ENCODE measurements at regions not wholly inside any gene's neighbourhood (a gene's known extent, or its start where the extent isn't known, plus 50 kb on each side); places are given as distances from the start of the nearest gene placed in this dataset.
"Not testable (repeated sequence)": the region's sequence is repeated elsewhere in the genome, so short reads cannot be mapped to it uniquely, and the experiment has no call there.

DNA sequence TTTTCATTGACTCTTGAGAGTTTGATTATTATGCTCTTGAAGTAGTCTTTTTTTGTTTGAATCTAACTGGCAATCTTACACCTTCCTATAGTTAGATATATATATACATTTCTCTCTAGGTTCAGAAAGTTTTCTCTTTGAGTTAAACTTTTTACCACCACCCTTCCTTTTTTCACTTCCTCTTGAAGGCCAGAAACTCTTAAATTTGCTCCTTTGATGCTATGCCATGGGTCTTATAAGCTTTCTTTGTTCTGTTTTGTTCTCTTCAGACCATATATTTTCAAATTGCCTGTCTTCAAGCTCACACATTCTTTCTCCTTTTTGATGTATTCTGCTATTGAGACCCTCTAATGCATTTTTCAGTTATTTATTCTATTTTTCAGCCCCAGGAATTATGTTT, 513.5 kb upstream of the CNTN5 start:
- Histone ChIP-seq H3K36me3 (no peaks in the 10 kb centered on the region), H3K4me1 (no peaks in the 10 kb centered on the region), H3K9me3 (peaks cover 0 to 3% of the 10 kb centered on the region in 2 donors), H3K27me3 (no peaks in the 10 kb centered on the region), H3K27ac (no peak overlapping the region), H3K4me3 (no peak overlapping the region)
- in situ Hi-C loops (cut with MboI; ENCODE audit: low pct_ligation_motif_present in 1 of 4, low pct_unique_long_range_greater_than_20kb in 1 of 4, low sequenced_read_pairs in 3 of 4): no loop called here
- no peak for TF ChIP-seq POLR2A (IDR thresholded peaks at IDR 0.05)
- TF ChIP-seq, protein P1, sequence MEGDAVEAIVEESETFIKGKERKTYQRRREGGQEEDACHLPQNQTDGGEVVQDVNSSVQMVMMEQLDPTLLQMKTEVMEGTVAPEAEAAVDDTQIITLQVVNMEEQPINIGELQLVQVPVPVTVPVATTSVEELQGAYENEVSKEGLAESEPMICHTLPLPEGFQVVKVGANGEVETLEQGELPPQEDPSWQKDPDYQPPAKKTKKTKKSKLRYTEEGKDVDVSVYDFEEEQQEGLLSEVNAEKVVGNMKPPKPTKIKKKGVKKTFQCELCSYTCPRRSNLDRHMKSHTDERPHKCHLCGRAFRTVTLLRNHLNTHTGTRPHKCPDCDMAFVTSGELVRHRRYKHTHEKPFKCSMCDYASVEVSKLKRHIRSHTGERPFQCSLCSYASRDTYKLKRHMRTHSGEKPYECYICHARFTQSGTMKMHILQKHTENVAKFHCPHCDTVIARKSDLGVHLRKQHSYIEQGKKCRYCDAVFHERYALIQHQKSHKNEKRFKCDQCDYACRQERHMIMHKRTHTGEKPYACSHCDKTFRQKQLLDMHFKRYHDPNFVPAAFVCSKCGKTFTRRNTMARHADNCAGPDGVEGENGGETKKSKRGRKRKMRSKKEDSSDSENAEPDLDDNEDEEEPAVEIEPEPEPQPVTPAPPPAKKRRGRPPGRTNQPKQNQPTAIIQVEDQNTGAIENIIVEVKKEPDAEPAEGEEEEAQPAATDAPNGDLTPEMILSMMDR (IDR thresholded peaks at IDR 0.05): no peak
- TF ChIP-seq EP300 (IDR thresholded peaks at IDR 0.05; ENCODE audit: low read depth): no peak
- no peak for TF ChIP-seq POLR2AphosphoS5 (IDR thresholded peaks at IDR 0.05)
- intact Hi-C loops (cut with DNase I; ENCODE audit: low total_unique reads): no loop called here
- DNase-seq: no peak

DNA sequence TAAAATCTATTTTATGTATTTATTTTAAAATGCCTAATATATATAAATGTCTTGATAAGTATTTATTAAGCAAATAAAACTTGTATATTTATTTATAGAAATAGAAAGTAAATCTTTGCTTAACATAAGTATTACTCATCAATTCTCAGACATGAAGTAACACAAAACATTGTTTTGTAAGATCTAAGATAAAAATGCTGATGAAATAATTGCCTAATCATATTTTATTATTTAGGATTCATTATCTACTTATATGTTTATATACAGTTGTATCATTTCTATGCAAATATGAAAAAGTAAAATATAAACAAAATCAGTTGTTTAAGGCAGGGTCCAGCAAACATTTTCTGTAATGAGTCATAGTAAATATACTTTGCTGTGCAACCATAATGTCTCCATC, 507.8 kb upstream of the CNTN5 start:
- no peaks in the 10 kb centered on the region for H3K36me3 ChIP-seq
- H3K27ac ChIP-seq: no peak overlapping the region
- no peaks in the 10 kb centered on the region for H3K27me3 ChIP-seq
- TF ChIP-seq POLR2AphosphoS5 (IDR thresholded peaks at IDR 0.05) (no peak), POLR2A (IDR thresholded peaks at IDR 0.05) (no peak), EP300 (IDR thresholded peaks at IDR 0.05; ENCODE audit: low read depth) (no peak)
- TF ChIP-seq, protein P1 (IDR thresholded peaks at IDR 0.05): no peak
- DNase-seq: no peak
- peaks cover 0 to 4% of the 10 kb centered on the region in 2 donors for H3K9me3 ChIP-seq
- no peaks in the 10 kb centered on the region for H3K4me1 ChIP-seq
- in situ Hi-C loops (cut with MboI; ENCODE audit: low pct_ligation_motif_present in 1 of 4, low pct_unique_long_range_greater_than_20kb in 1 of 4, low sequenced_read_pairs in 3 of 4) (no loop called here), intact Hi-C loops (cut with DNase I; ENCODE audit: low total_unique reads) (loop anchor here (5.0 kb wide), 1 partner anchor 1134 kb away; no protein-coding TSS in a partner anchor)
- no peak overlapping the region for H3K4me3 ChIP-seq

DNA sequence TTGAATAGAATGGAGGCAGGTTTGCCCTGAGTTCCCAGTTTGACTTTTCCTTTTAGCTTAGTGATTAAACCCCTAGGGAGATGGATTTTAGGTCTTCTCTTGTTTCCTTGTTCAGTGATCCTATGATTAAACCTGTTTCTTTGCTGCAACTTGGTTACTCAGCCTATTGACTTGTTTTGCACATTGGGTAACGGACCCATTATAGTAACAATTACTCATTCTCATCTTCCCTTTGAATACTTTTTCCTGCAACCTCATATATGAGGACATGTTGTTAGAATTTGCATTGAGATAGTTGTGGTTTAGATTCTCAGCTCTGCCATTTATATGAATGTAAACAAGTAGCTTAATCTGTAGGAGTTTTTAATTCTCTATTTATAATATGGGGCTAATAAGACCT, 489.2 kb upstream of the CNTN5 start:
- TF ChIP-seq, protein P1 (IDR thresholded peaks at IDR 0.05): no peak
- no peak for TF ChIP-seq EP300 (IDR thresholded peaks at IDR 0.05; ENCODE audit: low read depth)
- no peak for TF ChIP-seq POLR2AphosphoS5 (IDR thresholded peaks at IDR 0.05)
- TF ChIP-seq POLR2A (IDR thresholded peaks at IDR 0.05): no peak
- H3K9me3 ChIP-seq: no peaks in the 10 kb centered on the region
- in situ Hi-C loops (cut with MboI; ENCODE audit: low pct_ligation_motif_present in 1 of 4, low pct_unique_long_range_greater_than_20kb in 1 of 4, low sequenced_read_pairs in 3 of 4): no loop called here
- intact Hi-C loops (cut with DNase I; ENCODE audit: low total_unique reads): no loop called here
- no peaks in the 10 kb centered on the region for H3K4me1 ChIP-seq
- no peak overlapping the region for H3K4me3 ChIP-seq
- WGBS, 2 donors (ENCODE audit: low coverage in 1 of 2): 50 to 73% methylated on average over 1 of the region's 1 CpG
- no peak overlapping the region for H3K27ac ChIP-seq
- H3K36me3 ChIP-seq: no peaks in the 10 kb centered on the region
- DNase-seq: no peak
- H3K27me3 ChIP-seq: no peaks in the 10 kb centered on the region

DNA sequence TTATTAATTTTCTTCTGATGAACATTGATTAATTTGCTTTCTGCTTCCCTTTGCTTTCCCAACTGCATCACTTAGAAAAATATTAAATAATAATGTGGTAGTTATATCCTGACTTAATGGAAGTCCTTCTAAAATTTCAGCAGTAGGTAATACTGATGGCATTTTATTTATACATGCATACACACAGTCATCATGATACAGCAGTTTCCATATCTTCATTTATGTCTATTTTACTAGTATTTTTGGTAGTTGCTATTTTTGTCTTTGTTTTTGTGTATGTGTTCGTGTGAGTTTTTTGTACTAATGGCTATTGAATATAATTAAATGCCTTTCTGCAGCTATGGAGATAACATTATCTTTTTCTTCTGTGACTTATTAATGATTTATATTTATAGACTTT, 484.7 kb upstream of the CNTN5 start:
- H3K27ac ChIP-seq: no peak overlapping the region
- in situ Hi-C loops (cut with MboI; ENCODE audit: low pct_ligation_motif_present in 1 of 4, low pct_unique_long_range_greater_than_20kb in 1 of 4, low sequenced_read_pairs in 3 of 4) (no loop called here), intact Hi-C loops (cut with DNase I; ENCODE audit: low total_unique reads) (no loop called here)
- no peak for DNase-seq
- WGBS, 2 donors (ENCODE audit: low coverage in 1 of 2): 69 to 77% methylated on average over 1 of the region's 1 CpG
- no peaks in the 10 kb centered on the region for H3K4me1 ChIP-seq
- no peak overlapping the region for H3K4me3 ChIP-seq
- H3K36me3 ChIP-seq: no peaks in the 10 kb centered on the region
- no peaks in the 10 kb centered on the region for H3K9me3 ChIP-seq
- H3K27me3 ChIP-seq: no peaks in the 10 kb centered on the region
- TF ChIP-seq EP300 (IDR thresholded peaks at IDR 0.05; ENCODE audit: low read depth) (no peak), POLR2A (IDR thresholded peaks at IDR 0.05) (no peak), POLR2AphosphoS5 (IDR thresholded peaks at IDR 0.05) (no peak)
- TF ChIP-seq, protein P1 (IDR thresholded peaks at IDR 0.05): no peak

DNA sequence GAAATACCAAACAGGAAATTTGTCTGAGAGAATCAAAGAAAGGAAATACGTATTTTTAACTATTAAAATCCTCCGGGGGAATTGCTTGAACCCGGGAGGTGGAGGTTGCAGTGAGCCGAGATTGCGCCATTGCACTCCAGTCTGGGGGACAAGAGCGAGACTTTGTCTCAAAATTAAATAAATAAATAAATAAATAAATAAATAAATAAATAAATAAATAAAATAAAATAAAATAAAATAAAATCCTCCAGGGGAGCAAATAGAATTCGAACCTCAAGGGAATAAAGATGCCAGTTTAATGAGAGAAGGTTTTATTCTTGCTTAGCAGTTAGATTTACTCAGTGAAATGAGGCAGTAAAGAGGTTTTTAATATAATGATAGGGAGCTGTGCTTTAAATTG, 482.4 kb upstream of the CNTN5 start:
- H3K4me3 ChIP-seq; H3K9me3 ChIP-seq; in situ Hi-C loops (cut with MboI; ENCODE audit: low pct_ligation_motif_present in 1 of 4, low pct_unique_long_range_greater_than_20kb in 1 of 4, low sequenced_read_pairs in 3 of 4); H3K27ac ChIP-seq; H3K27me3 ChIP-seq; H3K36me3 ChIP-seq; intact Hi-C loops (cut with DNase I; ENCODE audit: low total_unique reads); H3K4me1 ChIP-seq; DNase-seq: not testable (repeated sequence)
- WGBS, 2 donors (ENCODE audit: low coverage in 1 of 2): 81 to 84% methylated on average over 7 of the region's 7 CpGs
